K562 (cell line): ENCODE measurements at regions not wholly inside any gene's neighbourhood (a gene's known extent, or its start where the extent isn't known, plus 50 kb on each side); places are given as distances from the start of the nearest gene placed in this dataset.

Source experiments
- ATF1 ChIP-seq, 2 experiments: fragments of 450-650 bp in 1 of 2; IDR thresholded peaks; 2 replicates each; pipeline ENCODE4 v1.6.1; 2016; ENCODE audit warnings: missing compliant biosample characterization in 1 of 2, missing genetic modification characterization in 1 of 2
- ATF3 ChIP-seq, 2 experiments: fragments of 450-650 bp in 1 of 2; sonication (generic) in 1 of 2; formaldehyde crosslinking in 1 of 2; IDR thresholded peaks in 1 of 2; conservative IDR thresholded peaks in 1 of 2; 2 replicates each; pipeline versions ENCODE4 v1.6.1 to v1.8.1; 2016 to 2023; ENCODE audit warnings: mild to moderate bottlenecking in 2 of 2, moderate library complexity in 2 of 2, inconsistent platforms in 1 of 2, missing genetic modification reagents in 1 of 2
- DEAF1 ChIP-seq: fragments of 450-650 bp; formaldehyde crosslinking; IDR thresholded peaks from 2 replicates; pipeline ENCODE4 v1.4.0; 2020; ENCODE audit warnings: mild to moderate bottlenecking, moderate library complexity
- GABPA ChIP-seq: fragments of 200-800 bp; sonication (Bioruptor generic); conservative IDR thresholded peaks from 2 replicates; pipeline ENCODE4 v1.6.1; 2016; ENCODE audit warnings: low read depth, missing genetic modification characterization, missing compliant biosample characterization
- KAT7 ChIP-seq: sonication (generic); formaldehyde crosslinking; IDR thresholded peaks from 2 replicates; pipeline ENCODE4 v1.8.0; 2022; ENCODE audit warnings: missing genetic modification reagents, mild to moderate bottlenecking, borderline replicate concordance
- KAT8 ChIP-seq: fragments of 450-650 bp; IDR thresholded peaks from 2 replicates; pipeline ENCODE4 v1.6.1; 2016; ENCODE audit warnings: low read depth, mild to moderate bottlenecking
- NELFE ChIP-seq: IDR thresholded peaks from 2 replicates; pipeline ENCODE4 v1.6.1; 2011; ENCODE audit warnings: mild to moderate bottlenecking; ENCODE audit not compliant: insufficient read depth, insufficient read length
- NFYB ChIP-seq: IDR thresholded peaks from 2 replicates; pipeline ENCODE4 v1.6.1; 2011; ENCODE audit warnings: mild to moderate bottlenecking, moderate library complexity; ENCODE audit not compliant: insufficient read length; ENCODE audit errors: extremely low read depth
- PCBP1 ChIP-seq: fragments of 200-400 bp; formaldehyde crosslinking; IDR thresholded peaks from 2 replicates; pipeline ENCODE4 v1.6.1; 2018; ENCODE audit warnings: mild to moderate bottlenecking, low read depth, low read length; ENCODE audit not compliant: poor library complexity, severe bottlenecking
- SREBF1 ChIP-seq: fragments of 150-350 bp; IDR thresholded peaks from 2 replicates; pipeline ENCODE4 v1.6.1; 2014; ENCODE audit warnings: antibody characterized with exemption, low read depth, low read length, borderline replicate concordance
- TCF3 ChIP-seq: sonication (generic); formaldehyde crosslinking; IDR thresholded peaks from 2 replicates; pipeline ENCODE4 v1.4.0; 2020; ENCODE audit warnings: mild to moderate bottlenecking, missing genetic modification reagents
- TCF7 ChIP-seq: sonication (generic); IDR thresholded peaks from 2 replicates; pipeline ENCODE4 v1.6.1; 2016; ENCODE audit warnings: antibody characterized with exemption, borderline replicate concordance
- ZNF143 ChIP-seq: sonication (generic); formaldehyde crosslinking; IDR thresholded peaks from 2 replicates; pipeline ENCODE4 v1.9.0; 2022; ENCODE audit warnings: mild to moderate bottlenecking, missing genetic modification reagents
- ZNF263 ChIP-seq: sonication (generic); formaldehyde crosslinking; IDR thresholded peaks from 2 replicates; pipeline ENCODE4 v1.8.0; 2022; ENCODE audit warnings: mild to moderate bottlenecking, missing genetic modification reagents, borderline replicate concordance
- ZNF431 ChIP-seq: sonication (generic); formaldehyde crosslinking; IDR thresholded peaks from 2 replicates; pipeline ENCODE4 v1.8.0; 2022; ENCODE audit warnings: mild to moderate bottlenecking, missing genetic modification reagents

GRCh38 chr16:85402910-85403692, 210.0 kb upstream of the GSE1 start (continued):
- TF ChIP-seq ZNF143 (CRISPR knock-in tag) (no peak), DEAF1 (CRISPR knock-in tag) (0 out of 2 replicates have a peak, but pooled peaks have one; percentile 33), NELFE (no peak), SREBF1 (no peak), ZNF431 (CRISPR knock-in tag) (no peak), ZNF263 (CRISPR knock-in tag) (0 out of 2 replicates have a peak, but pooled peaks have one; percentile 10), NFYB (no peak), GABPA (peak; percentile 70), TCF7 (no peak), KAT7 (CRISPR knock-in tag) (no peak), KAT8 (no peak), TCF3 (CRISPR knock-in tag) (peak; percentile 97), ATF3 (IDR thresholded peaks at IDR 0.05) (peak; percentile 84), ATF3 (CRISPR knock-in tag; conservative IDR thresholded peaks at IDR 0.05) (no peak), PCBP1 (no peak), ATF1 (CRISPR knock-in tag; IDR thresholded peaks at IDR 0.05) (no peak), ATF1 (tag; IDR thresholded peaks at IDR 0.05) (peak; percentile 81)
